Adrenal gland (tissue), 5 donors: ENCODE measurements at regions not wholly inside any gene's neighbourhood (a gene's known extent, or its start where the extent isn't known, plus 50 kb on each side); places are given as distances from the start of the nearest gene placed in this dataset.

Source experiments
- CTCF ChIP-seq, 6 experiments: fragments of 450-650 bp in 4 of 6; fragments of 200-600 bp in 2 of 6; sonication (generic) in 1 of 6; IDR thresholded peaks; 1 replicate in 5 of 6; 2 replicates in 1 of 6; pipeline versions ENCODE4 v1.5.1 to v1.8.0; 2016 to 2021; ENCODE audit warnings: antibody characterized with exemption in 6 of 6, mild to moderate bottlenecking in 2 of 6, moderate library complexity in 1 of 6
- POLR2A ChIP-seq, 2 donors: fragments of 450-650 bp; IDR thresholded peaks; one replicate each; pipeline ENCODE4 v1.6.1; 2017; ENCODE audit warnings: antibody characterized with exemption in 2 of 2, mild to moderate bottlenecking in 2 of 2, moderate library complexity in 1 of 2
- donor health status: DM: no; HTN: no; CAD: no.

- no peak for TF ChIP-seq POLR2A (IDR thresholded peaks at IDR 0.05)
- no peak for TF ChIP-seq CTCF (IDR thresholded peaks at IDR 0.05)
These were observed 145.7 kb upstream of the HSFY2 start for GRCh38 chrY:18919256-18919655.
